ENCODE measurements at regions not wholly inside any gene's neighbourhood (a gene's known extent, or its start where the extent isn't known, plus 50 kb on each side); places are given as distances from the start of the nearest gene placed in this dataset.

GRCh38 chr6:71034563-71035345, 77.9 kb upstream of the B3GAT2 start:
- no peaks in the 10 kb centered on the region for H3K4me1 ChIP-seq
- H3K4me3 ChIP-seq: no peak overlapping the region
- H3K27me3 ChIP-seq: no peaks in the 10 kb centered on the region
- H3K36me3 ChIP-seq: no peaks in the 10 kb centered on the region
- no peak for TF ChIP-seq POLR2A (IDR thresholded peaks at IDR 0.05)
- TF ChIP-seq POLR2AphosphoS5 (IDR thresholded peaks at IDR 0.05): no peak
- no peak for TF ChIP-seq CTCF (IDR thresholded peaks at IDR 0.05)
- no peak for DNase-seq (ENCODE audit: low spot score in 2 of 2)
- H3K9me3 ChIP-seq: no peaks in the 10 kb centered on the region
- no peak overlapping the region for H3K27ac ChIP-seq
- intact Hi-C loops (cut with DNase I; ENCODE audit: low total_unique reads): no loop called here

DNA sequence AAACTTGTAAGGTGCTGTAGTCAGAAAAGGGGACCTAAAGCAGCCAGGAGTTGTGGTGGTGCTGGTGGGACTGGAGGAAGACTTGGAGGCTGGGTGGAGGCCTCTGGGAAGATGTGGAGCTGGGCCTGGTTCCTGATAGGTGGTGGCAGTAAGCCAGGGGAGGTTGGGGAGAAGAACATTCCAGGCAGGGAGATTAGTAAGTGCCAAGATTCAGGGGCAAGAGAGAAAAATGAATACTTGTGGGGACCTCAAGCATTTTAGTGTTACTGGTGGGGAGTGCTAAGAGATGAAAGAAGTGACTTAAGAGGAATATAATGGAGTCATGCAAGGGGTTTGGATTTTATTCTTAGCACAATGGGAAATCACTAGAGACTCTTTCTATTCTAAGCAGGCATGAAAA, 79.0 kb upstream of the B3GAT2 start:
- Histone ChIP-seq H3K4me3 (no peak overlapping the region), H3K27ac (no peak overlapping the region), H3K27me3 (no peaks in the 10 kb centered on the region), H3K9me3 (no peaks in the 10 kb centered on the region), H3K36me3 (no peaks in the 10 kb centered on the region), H3K4me1 (no peaks in the 10 kb centered on the region)
- DNase-seq (ENCODE audit: low spot score in 2 of 2): no peak
- intact Hi-C loops (cut with DNase I; ENCODE audit: low total_unique reads): no loop called here
- no peak for TF ChIP-seq POLR2A (IDR thresholded peaks at IDR 0.05)
- TF ChIP-seq CTCF (IDR thresholded peaks at IDR 0.05): no peak
- no peak for TF ChIP-seq POLR2AphosphoS5 (IDR thresholded peaks at IDR 0.05)

- Histone ChIP-seq H3K36me3 (no peaks in the 10 kb centered on the region), H3K27ac (no peak overlapping the region), H3K4me1 (no peaks in the 10 kb centered on the region), H3K4me3 (no peak overlapping the region), H3K9me3 (no peaks in the 10 kb centered on the region), H3K27me3 (no peaks in the 10 kb centered on the region)
- DNase-seq (ENCODE audit: low spot score in 2 of 2): no peak
- intact Hi-C loops (cut with DNase I; ENCODE audit: low total_unique reads): no loop called here
- TF ChIP-seq POLR2AphosphoS5 (IDR thresholded peaks at IDR 0.05): no peak
- TF ChIP-seq POLR2A (IDR thresholded peaks at IDR 0.05): no peak
- no peak for TF ChIP-seq CTCF (IDR thresholded peaks at IDR 0.05)
Measured at GRCh38 chr6:71038711-71039344, 82.0 kb upstream of the B3GAT2 start.

GRCh38 chr6:71040043-71040442, 83.2 kb upstream of the B3GAT2 start:
- no peak overlapping the region for H3K27ac ChIP-seq
- no peaks in the 10 kb centered on the region for H3K27me3 ChIP-seq
- intact Hi-C loops (cut with DNase I; ENCODE audit: low total_unique reads): no loop called here
- TF ChIP-seq POLR2AphosphoS5 (IDR thresholded peaks at IDR 0.05): no peak
- no peak for TF ChIP-seq CTCF (IDR thresholded peaks at IDR 0.05)
- no peak for TF ChIP-seq POLR2A (IDR thresholded peaks at IDR 0.05)
- no peaks in the 10 kb centered on the region for H3K9me3 ChIP-seq
- no peaks in the 10 kb centered on the region for H3K36me3 ChIP-seq
- H3K4me3 ChIP-seq: no peak overlapping the region
- H3K4me1 ChIP-seq: no peaks in the 10 kb centered on the region
- no peak for DNase-seq (ENCODE audit: low spot score in 2 of 2)

GRCh38 chr6:71040841-71041240, 84.0 kb upstream of the B3GAT2 start:
- H3K27ac ChIP-seq: no peak overlapping the region
- no peaks in the 10 kb centered on the region for H3K27me3 ChIP-seq
- H3K36me3 ChIP-seq: no peaks in the 10 kb centered on the region
- intact Hi-C loops (cut with DNase I; ENCODE audit: low total_unique reads): no loop called here
- DNase-seq (ENCODE audit: low spot score in 2 of 2): no peak
- no peaks in the 10 kb centered on the region for H3K9me3 ChIP-seq
- H3K4me1 ChIP-seq: no peaks in the 10 kb centered on the region
- no peak for TF ChIP-seq POLR2AphosphoS5 (IDR thresholded peaks at IDR 0.05)
- no peak for TF ChIP-seq POLR2A (IDR thresholded peaks at IDR 0.05)
- no peak for TF ChIP-seq CTCF (IDR thresholded peaks at IDR 0.05)
- H3K4me3 ChIP-seq: no peak overlapping the region

Measured in breast epithelium (tissue), 4 donors.